Trophoblast cell (in vitro differentiated cells and primary cell): ENCODE measurements at regions not wholly inside any gene's neighbourhood (a gene's known extent, or its start where the extent isn't known, plus 50 kb on each side); places are given as distances from the start of the nearest gene placed in this dataset.
"Not testable (repeated sequence)": the region's sequence is repeated elsewhere in the genome, so short reads cannot be mapped to it uniquely, and the experiment has no call there.

Experiments used
- DNase-seq, 2 donors: peaks; one replicate each; pipeline ENCODE4 v3.0.0-alpha.2; 2016
- H2AFZ ChIP-seq: 2 replicates; pipeline ENCODE4 v1.6.1; 2013; ENCODE audit warnings: low read length, moderate library complexity, mild to moderate bottlenecking; ENCODE audit not compliant: insufficient read depth, poor library complexity
- H2AK5ac ChIP-seq: 2 replicates; pipeline ENCODE4 v1.6.1; 2013; ENCODE audit warnings: mild to moderate bottlenecking, low read length
- H2BK120ac ChIP-seq: 2 replicates; pipeline ENCODE4 v1.6.1; 2013; ENCODE audit warnings: low read length, mild to moderate bottlenecking, moderate library complexity; ENCODE audit not compliant: insufficient read depth, poor library complexity
- H2BK12ac ChIP-seq: 2 replicates; pipeline ENCODE4 v1.6.1; 2013; ENCODE audit warnings: mild to moderate bottlenecking, low read length, moderate library complexity
- H2BK5ac ChIP-seq: 2 replicates; pipeline ENCODE4 v1.6.1; 2013; ENCODE audit warnings: low read length, low read depth, moderate library complexity, mild to moderate bottlenecking; ENCODE audit not compliant: poor library complexity
- H3K14ac ChIP-seq: 2 replicates; pipeline ENCODE4 v1.6.1; 2013; ENCODE audit warnings: mild to moderate bottlenecking, low read length
- H3K18ac ChIP-seq: 2 replicates; pipeline ENCODE4 v1.6.1; 2013; ENCODE audit warnings: mild to moderate bottlenecking, low read length
- H3K23ac ChIP-seq: 2 replicates; pipeline ENCODE4 v1.6.1; 2013; ENCODE audit warnings: low read length
- H3K27ac ChIP-seq: 2 replicates; pipeline ENCODE4 v1.5.1; 2013; ENCODE audit warnings: low read depth, mild to moderate bottlenecking, inconsistent platforms, low read length, moderate library complexity
- H3K27me3 ChIP-seq: 2 replicates; pipeline ENCODE4 v1.6.1; 2013; ENCODE audit warnings: inconsistent platforms, mild to moderate bottlenecking, low read length, moderate library complexity; ENCODE audit not compliant: insufficient read depth
- H3K36me3 ChIP-seq, 2 experiments: 1 replicate in 1 of 2; 2 replicates in 1 of 2; pipeline ENCODE4 v1.6.1; 2013; ENCODE audit warnings: low read length in 2 of 2, mild to moderate bottlenecking in 2 of 2, moderate library complexity in 1 of 2; ENCODE audit not compliant: insufficient read depth in 2 of 2, control insufficient read depth in 1 of 2
- H3K4ac ChIP-seq: 2 replicates; pipeline ENCODE4 v1.6.1; 2013; ENCODE audit warnings: low read depth, mild to moderate bottlenecking, low read length, moderate library complexity
- H3K4me1 ChIP-seq, 2 experiments: 1 replicate in 1 of 2; 2 replicates in 1 of 2; pipeline ENCODE4 v1.6.1; 2013; ENCODE audit warnings: low read length in 2 of 2, mild to moderate bottlenecking in 2 of 2, moderate library complexity in 1 of 2; ENCODE audit not compliant: insufficient read depth in 2 of 2, control insufficient read depth in 1 of 2
- H3K4me2 ChIP-seq: 2 replicates; pipeline ENCODE4 v1.6.1; 2013; ENCODE audit warnings: inconsistent platforms, mild to moderate bottlenecking, low read length, moderate library complexity
- H3K4me3 ChIP-seq: 2 replicates; pipeline ENCODE4 v1.5.1; 2013; ENCODE audit warnings: mild to moderate bottlenecking, low read depth, low read length, inconsistent platforms
- H3K79me1 ChIP-seq: one replicate; pipeline ENCODE4 v1.6.1; 2013; ENCODE audit warnings: low read length
- H3K79me2 ChIP-seq: 2 replicates; pipeline ENCODE4 v1.6.1; 2013; ENCODE audit warnings: low read length, mild to moderate bottlenecking; ENCODE audit not compliant: control insufficient read depth, insufficient read depth, poor library complexity
- H3K9ac ChIP-seq: 2 replicates; pipeline ENCODE4 v1.6.1; 2013; ENCODE audit warnings: mild to moderate bottlenecking, low read length
- H3K9me3 ChIP-seq: 2 replicates; pipeline ENCODE4 v1.6.1; 2013; ENCODE audit warnings: low read depth, mild to moderate bottlenecking, control low read depth, inconsistent platforms, low read length; ENCODE audit not compliant: insufficient read depth
- H4K12ac ChIP-seq: 2 replicates; pipeline ENCODE4 v1.6.1; 2013; ENCODE audit warnings: low read depth, mild to moderate bottlenecking, low read length, moderate library complexity
- H4K8ac ChIP-seq: 2 replicates; pipeline ENCODE4 v1.6.1; 2013; ENCODE audit warnings: low read depth, mild to moderate bottlenecking, low read length, moderate library complexity
- H4K91ac ChIP-seq: one replicate; pipeline ENCODE4 v1.6.1; 2013; ENCODE audit warnings: low read depth, mild to moderate bottlenecking, low read length, moderate library complexity
- WGBS: extraction: QIAGEN DNeasy Blood & Tissue Kit; methylation state at CpG from one replicate; pipeline ENCODE4 v1.1.7; 2013; ENCODE audit warnings: missing lambda C conversion rate; ENCODE audit not compliant: insufficient read length, insufficient coverage; ENCODE audit errors: extremely low coverage; 5-methylcytosine and 5-hydroxymethylcytosine counted together

- H4K91ac ChIP-seq = no peak overlapping the region
- H2BK5ac ChIP-seq = no peak overlapping the region
- H3K14ac ChIP-seq = no peak overlapping the region
- no peak overlapping the region for H3K9ac ChIP-seq
- no peak overlapping the region for H3K4ac ChIP-seq
- no peaks in the 10 kb centered on the region for H3K79me1 ChIP-seq
- H3K23ac ChIP-seq = no peak overlapping the region
- no peak overlapping the region for H3K4me2 ChIP-seq
- H3K4me3 ChIP-seq = no peak overlapping the region
- H3K27ac ChIP-seq = no peak overlapping the region
- H4K8ac ChIP-seq = no peak overlapping the region
- WGBS = no CpG with 5 or more reads among the region's 1 CpG
- H3K4me1 ChIP-seq = no peaks in the 10 kb centered on the region
- H3K27me3 ChIP-seq = no peaks in the 10 kb centered on the region
- no peak overlapping the region for H3K18ac ChIP-seq
- no peak overlapping the region for H2BK120ac ChIP-seq
- no peaks in the 10 kb centered on the region for H3K36me3 ChIP-seq
- H2BK12ac ChIP-seq = no peak overlapping the region
- no peaks in the 10 kb centered on the region for H3K79me2 ChIP-seq
- H2AFZ ChIP-seq = no peak overlapping the region
- no peak overlapping the region for H4K12ac ChIP-seq
- H3K9me3 ChIP-seq = no peaks in the 10 kb centered on the region
- no peak overlapping the region for H2AK5ac ChIP-seq
- DNase-seq = no peak
These were observed 92.8 kb upstream of the TMTC2 start for GRCh38 chr12:82593901-82594396.

- no peak overlapping the region for H2AK5ac ChIP-seq
- H3K14ac ChIP-seq = no peak overlapping the region
- no peaks in the 10 kb centered on the region for H3K79me2 ChIP-seq
- DNase-seq = no peak
- H3K4me1 ChIP-seq = no peaks in the 10 kb centered on the region
- H4K91ac ChIP-seq = no peak overlapping the region
- H3K36me3 ChIP-seq = no peaks in the 10 kb centered on the region
- H4K12ac ChIP-seq = no peak overlapping the region
- H3K27ac ChIP-seq = no peak overlapping the region
- no peak overlapping the region for H2BK12ac ChIP-seq
- no peak overlapping the region for H3K23ac ChIP-seq
- no peak overlapping the region for H3K4me2 ChIP-seq
- no peak overlapping the region for H3K18ac ChIP-seq
- no peak overlapping the region for H2BK120ac ChIP-seq
- no peaks in the 10 kb centered on the region for H3K27me3 ChIP-seq
- no peaks in the 10 kb centered on the region for H3K79me1 ChIP-seq
- no peak overlapping the region for H3K4ac ChIP-seq
- H2BK5ac ChIP-seq = no peak overlapping the region
- H3K9ac ChIP-seq = no peak overlapping the region
- no peak overlapping the region for H2AFZ ChIP-seq
- H3K4me3 ChIP-seq = no peak overlapping the region
- no peaks in the 10 kb centered on the region for H3K9me3 ChIP-seq
- H4K8ac ChIP-seq = no peak overlapping the region
These were observed 90.8 kb upstream of the TMTC2 start for GRCh38 chr12:82595941-82596340.

- Histone ChIP-seq H3K27me3 (no peaks in the 10 kb centered on the region), H3K9me3 (no peaks in the 10 kb centered on the region), H2AK5ac (no peak overlapping the region), H3K79me2 (no peaks in the 10 kb centered on the region), H3K14ac (no peak overlapping the region), H3K79me1 (no peaks in the 10 kb centered on the region), H4K12ac (no peak overlapping the region), H3K18ac (no peak overlapping the region), H3K36me3 (no peaks in the 10 kb centered on the region), H3K4me3 (no peak overlapping the region), H2BK5ac (no peak overlapping the region), H3K4me1 (no peaks in the 10 kb centered on the region), H3K4me2 (no peak overlapping the region), H4K8ac (no peak overlapping the region), H3K9ac (no peak overlapping the region), H2BK120ac (no peak overlapping the region), H4K91ac (no peak overlapping the region), H3K27ac (no peak overlapping the region), H3K23ac (no peak overlapping the region), H2AFZ (no peak overlapping the region), H2BK12ac (no peak overlapping the region), H3K4ac (no peak overlapping the region)
- no peak for DNase-seq
- WGBS = no CpG with 5 or more reads among the region's 1 CpG
These were observed 90.2 kb upstream of the TMTC2 start for GRCh38 chr12:82596483-82596882.

- Histone ChIP-seq H4K8ac (no peak overlapping the region), H3K14ac (no peak overlapping the region), H2BK5ac (no peak overlapping the region), H3K79me1 (no peaks in the 10 kb centered on the region), H3K4me1 (no peaks in the 10 kb centered on the region), H3K23ac (no peak overlapping the region), H4K91ac (no peak overlapping the region), H3K27me3 (no peaks in the 10 kb centered on the region), H2AK5ac (no peak overlapping the region), H3K18ac (no peak overlapping the region), H3K9me3 (no peaks in the 10 kb centered on the region), H3K79me2 (no peaks in the 10 kb centered on the region), H2BK12ac (no peak overlapping the region), H4K12ac (no peak overlapping the region), H3K4me2 (no peak overlapping the region), H3K4me3 (no peak overlapping the region), H3K27ac (no peak overlapping the region), H3K36me3 (no peaks in the 10 kb centered on the region), H2BK120ac (no peak overlapping the region), H3K9ac (no peak overlapping the region), H2AFZ (no peak overlapping the region), H3K4ac (no peak overlapping the region)
- DNase-seq = no peak
These were observed 86.3 kb upstream of the TMTC2 start for GRCh38 chr12:82600379-82600778.

- H3K4me1 ChIP-seq, DNase-seq, H3K4me3 ChIP-seq, H2AK5ac ChIP-seq, H4K8ac ChIP-seq, H3K14ac ChIP-seq, H3K27me3 ChIP-seq, H3K36me3 ChIP-seq, H4K12ac ChIP-seq, H2BK120ac ChIP-seq, H3K4ac ChIP-seq, H3K9ac ChIP-seq, H3K9me3 ChIP-seq, H3K23ac ChIP-seq, H2AFZ ChIP-seq, H3K4me2 ChIP-seq, H3K79me2 ChIP-seq, H2BK5ac ChIP-seq, H3K27ac ChIP-seq, H3K18ac ChIP-seq, H3K79me1 ChIP-seq, H4K91ac ChIP-seq, H2BK12ac ChIP-seq: not testable (repeated sequence)
These were observed 83.1 kb upstream of the TMTC2 start for GRCh38 chr12:82603647-82604046.
